NB4 (cell line): ENCODE measurements at regions not wholly inside any gene's neighbourhood (a gene's known extent, or its start where the extent isn't known, plus 50 kb on each side); places are given as distances from the start of the nearest gene placed in this dataset.

Experiments used
- CTCF ChIP-seq: IDR thresholded peaks from one replicate; pipeline ENCODE4 v1.5.1; 2012; ENCODE audit warnings: low read depth, low read length
- MAX ChIP-seq: IDR thresholded peaks from 2 replicates; pipeline ENCODE4 v1.6.1; 2011; ENCODE audit warnings: low read depth, low read length
- POLR2A ChIP-seq: IDR thresholded peaks from 2 replicates; pipeline ENCODE4 v1.6.1; 2011; ENCODE audit warnings: mild to moderate bottlenecking; ENCODE audit not compliant: insufficient read length; ENCODE audit errors: extremely low read depth

- no peak for TF ChIP-seq CTCF
- TF ChIP-seq POLR2A: no peak
- TF ChIP-seq MAX: no peak
These were observed 294.1 kb downstream of the KCNS3 start for GRCh38 chr2:18172607-18173006.
